Stimulated activated CD4-positive, alpha-beta T cell treated with anti-CD3 and anti-CD28 coated beads, Interleukin-2, amount 100 ng/mL, for 48 hours (primary cell): ENCODE measurements at regions not wholly inside any gene's neighbourhood (a gene's known extent, or its start where the extent isn't known, plus 50 kb on each side); places are given as distances from the start of the nearest gene placed in this dataset.

Source experiments
- DNase-seq, 2 donors: peaks; one replicate each; pipeline ENCODE4 v3.0.0-alpha.2; 2020

DNA sequence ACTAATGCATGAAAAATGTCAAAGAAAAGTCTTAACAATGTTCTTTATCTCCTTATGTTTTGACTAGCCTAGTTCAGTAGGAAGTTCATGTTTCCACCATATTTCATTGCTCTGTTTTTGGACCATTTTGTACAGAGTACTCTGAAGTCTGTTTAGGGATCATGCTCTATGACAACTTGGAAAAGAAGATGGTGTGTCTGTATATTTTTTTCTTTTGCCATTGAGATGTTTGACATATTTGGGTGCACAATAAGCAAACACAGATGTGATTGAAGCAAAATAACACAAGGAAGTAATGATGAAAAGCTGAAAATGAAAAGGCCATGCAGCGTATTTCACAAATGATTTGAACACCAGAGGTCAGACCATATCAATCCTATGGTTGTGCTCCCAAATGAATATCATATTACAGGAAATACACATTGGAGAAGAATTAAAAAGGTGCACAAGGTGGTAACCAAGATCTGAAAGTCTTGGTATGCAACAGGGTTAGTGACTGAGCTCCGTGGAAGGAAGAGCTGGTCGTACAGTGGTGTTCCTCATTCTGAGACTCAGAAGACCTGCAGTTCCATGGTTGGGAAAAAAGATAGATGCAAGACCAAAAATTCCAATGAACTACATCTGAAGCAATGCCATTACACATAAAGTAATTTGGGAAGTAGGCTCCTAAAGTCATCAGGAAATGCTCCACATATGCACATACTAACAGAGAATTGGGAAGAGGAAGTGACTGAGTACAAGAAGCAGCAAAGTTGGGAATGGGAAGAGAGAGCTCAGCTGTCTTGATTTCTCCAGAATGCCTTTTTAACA, 463.5 kb downstream of the LMO4 start:
- no peak for DNase-seq

DNA sequence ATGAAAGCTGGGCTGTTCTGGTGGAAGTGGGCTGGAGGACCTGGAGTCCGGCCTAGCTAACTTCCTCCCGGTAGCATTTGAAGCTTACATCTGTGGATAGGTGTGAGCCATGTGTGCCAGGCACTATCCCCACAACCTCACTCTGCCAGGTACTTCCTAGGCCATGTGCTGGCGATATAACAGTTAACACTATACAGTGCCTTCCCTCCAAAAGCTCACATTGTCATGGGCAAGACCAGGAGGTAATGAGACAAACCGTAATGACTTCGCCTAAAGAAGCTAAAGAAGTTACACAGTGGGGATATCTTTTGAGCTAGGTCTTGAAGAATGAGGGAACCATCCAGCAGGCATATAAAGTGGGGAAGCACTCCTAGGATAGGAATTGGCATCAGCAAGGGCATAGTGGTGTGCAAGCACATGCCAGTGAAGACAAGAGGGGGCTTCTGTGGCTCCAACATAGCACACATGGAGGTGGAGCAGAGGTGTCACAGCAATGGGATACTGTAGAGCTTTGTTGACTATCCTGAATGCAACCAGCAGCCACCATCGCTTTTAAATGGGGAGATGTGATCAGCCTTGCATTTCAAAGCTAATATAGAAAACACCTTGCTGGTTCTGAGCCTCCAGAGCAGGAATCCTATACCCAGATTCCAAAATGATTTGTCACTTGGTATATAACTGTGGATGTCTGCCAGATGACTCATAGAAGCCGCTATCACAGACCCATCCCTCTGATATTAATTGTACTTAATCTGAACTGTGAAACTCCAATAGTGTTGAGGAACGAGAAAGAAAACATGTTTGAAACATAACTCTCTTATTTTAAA, 466.3 kb downstream of the LMO4 start:
- no peak for DNase-seq

- DNase-seq = no peak
These were observed 467.1 kb downstream of the LMO4 start for GRCh38 chr1:87795615-87796337.

DNA sequence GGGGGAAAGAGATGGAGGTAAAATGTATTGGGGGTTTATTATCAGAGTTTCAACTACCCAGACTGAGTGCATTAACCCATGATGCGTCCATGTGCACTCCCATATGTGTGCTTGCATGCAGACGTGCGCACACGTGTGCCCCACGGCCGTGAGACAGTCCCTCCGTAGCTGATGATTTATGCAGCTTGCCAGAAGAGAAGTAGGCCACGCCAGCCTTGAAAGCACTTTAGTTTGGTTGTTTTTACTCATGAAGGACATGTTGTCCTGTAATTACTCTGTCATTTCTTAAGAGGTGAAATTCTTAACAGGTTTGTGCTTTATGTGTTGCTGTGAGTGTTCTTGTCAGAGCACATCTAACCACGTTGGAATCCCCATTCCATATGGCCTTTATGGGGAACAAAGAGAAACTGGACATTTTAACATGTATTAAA, 467.8 kb downstream of the LMO4 start:
- no peak for DNase-seq

- no peak for DNase-seq
These were observed 470.8 kb downstream of the LMO4 start for GRCh38 chr1:87799451-87799850.

GRCh38 chr1:87800006-87800405, 471.3 kb downstream of the LMO4 start:
- no peak for DNase-seq

GRCh38 chr1:87803375-87803774, 474.7 kb downstream of the LMO4 start:
- no peak for DNase-seq

DNA sequence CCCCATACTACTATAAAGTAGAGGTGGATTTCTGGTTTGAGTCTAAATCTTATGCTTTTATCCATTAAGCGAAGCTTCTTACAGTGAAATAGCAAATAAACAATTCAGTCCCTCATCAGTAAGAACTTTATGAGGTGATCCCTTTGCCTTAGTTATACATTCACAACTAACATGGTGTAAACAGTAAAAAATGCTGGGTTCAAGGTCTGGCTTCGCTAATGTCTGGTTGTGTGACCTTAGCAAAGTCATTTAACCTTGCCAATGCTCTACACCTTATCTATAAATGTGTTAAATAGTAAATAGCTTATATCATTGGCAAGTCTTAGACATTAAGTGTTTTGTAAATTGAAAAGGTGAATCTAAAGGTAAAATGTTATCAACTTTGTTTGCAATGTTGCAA, 475.4 kb downstream of the LMO4 start:
- no peak for DNase-seq

GRCh38 chr1:87805666-87806378, 477.1 kb downstream of the LMO4 start:
- DNase-seq = no peak

- DNase-seq = no peak
These were observed 477.9 kb downstream of the LMO4 start for GRCh38 chr1:87806379-87807094.

GRCh38 chr1:87810166-87810565, 481.5 kb downstream of the LMO4 start:
- no peak for DNase-seq

- DNase-seq = no peak
These were observed 484.3 kb downstream of the LMO4 start for GRCh38 chr1:87812871-87813577.

GRCh38 chr1:87814573-87814972, 485.9 kb downstream of the LMO4 start:
- DNase-seq = no peak

- no peak for DNase-seq
These were observed 488.0 kb downstream of the LMO4 start for GRCh38 chr1:87816646-87817045.

DNA sequence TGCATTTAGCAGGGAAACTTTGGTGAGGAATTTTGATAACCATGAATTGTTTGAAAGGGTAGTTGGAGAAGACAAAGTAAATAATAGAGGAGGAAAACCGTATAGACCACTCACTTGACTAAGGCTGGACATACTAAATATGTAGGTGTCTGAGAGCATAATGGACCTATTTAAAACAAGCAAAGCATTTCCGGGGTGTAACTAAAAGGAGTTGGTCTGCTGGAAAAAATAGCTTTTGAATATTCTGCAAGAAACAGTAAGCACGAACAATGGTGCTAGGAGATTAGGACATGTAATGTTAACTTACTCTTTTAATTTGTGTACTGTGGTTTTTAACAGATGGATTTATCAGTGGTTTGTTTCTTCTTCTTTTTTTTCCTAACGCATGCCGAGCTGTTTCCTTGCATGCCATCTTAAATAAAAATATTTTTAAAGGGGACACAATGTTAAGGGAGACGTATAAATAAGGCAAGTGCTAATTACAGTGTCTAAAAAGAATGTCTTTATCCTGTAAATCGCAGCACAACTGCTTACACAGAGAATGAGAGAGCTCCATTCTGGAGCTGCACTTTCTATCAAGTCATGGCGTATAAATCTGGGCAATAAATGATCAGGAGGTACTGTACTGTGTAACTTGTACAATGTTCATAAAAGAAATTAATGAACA, 492.1 kb downstream of the LMO4 start:
- DNase-seq = no peak

GRCh38 chr1:87821335-87821697, 492.6 kb downstream of the LMO4 start:
- no peak for DNase-seq

GRCh38 chr1:87826681-87827251, 498.1 kb downstream of the LMO4 start:
- no peak for DNase-seq

DNA sequence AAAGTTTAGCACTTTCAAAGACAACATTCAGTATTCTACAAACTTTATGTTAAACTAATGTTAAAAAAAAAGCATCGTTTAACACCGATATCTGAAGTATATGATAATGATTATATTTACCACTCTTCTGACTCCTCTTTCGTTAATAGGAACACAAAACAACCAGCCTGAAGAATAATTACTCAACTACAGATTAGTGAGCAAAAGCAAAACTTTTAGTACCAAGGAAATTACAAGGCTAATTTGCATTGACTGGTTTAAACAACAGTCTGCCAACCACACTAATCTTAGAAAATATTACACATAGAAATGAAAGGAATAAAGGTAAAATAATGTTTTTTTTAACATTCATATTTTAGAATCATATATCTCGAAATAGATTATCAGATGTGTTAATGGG, 500.7 kb downstream of the LMO4 start:
- DNase-seq = no peak

DNA sequence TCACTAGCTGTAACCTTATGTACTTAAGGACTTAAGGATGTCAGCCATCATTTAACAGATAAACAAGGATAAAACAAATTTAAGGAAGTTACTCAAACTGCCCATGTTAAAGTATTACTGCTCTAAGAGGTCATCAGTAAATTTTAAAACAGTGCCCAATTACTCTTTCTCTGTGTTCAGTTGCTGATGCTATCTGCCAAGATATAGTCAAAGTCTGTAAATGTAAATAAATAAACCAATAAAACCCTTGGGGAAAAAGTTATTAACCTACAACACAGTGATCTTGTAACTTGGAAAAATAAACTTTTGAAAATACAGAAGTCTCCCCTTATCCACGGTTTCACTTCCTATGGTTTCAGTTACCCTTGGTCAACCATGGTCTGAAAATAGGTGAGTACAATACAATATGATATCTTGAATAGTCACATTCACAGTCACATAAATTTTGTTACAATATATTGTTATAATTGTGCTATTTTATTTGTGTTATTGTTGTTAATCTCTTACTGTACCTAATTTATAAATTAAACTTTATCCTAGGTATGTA, 501.8 kb downstream of the LMO4 start:
- DNase-seq = no peak

GRCh38 chr1:87833166-87833565, 504.5 kb downstream of the LMO4 start:
- DNase-seq = no peak
